ENCODE measurements at regions not wholly inside any gene's neighbourhood (a gene's known extent, or its start where the extent isn't known, plus 50 kb on each side); places are given as distances from the start of the nearest gene placed in this dataset.

- no peaks in the 10 kb centered on the region for H3K36me3 ChIP-seq (replicated peaks; ENCODE audit: insufficient read depth, low read length)
- H3K4me3 ChIP-seq (ENCODE audit: low read length): no peak overlapping the region
- no peak overlapping the region for H3K27ac ChIP-seq (ENCODE audit: low read length)
- no peaks in the 10 kb centered on the region for H3K79me2 ChIP-seq (ENCODE audit: low read length)
- H3K9me2 ChIP-seq (replicated peaks; ENCODE audit: insufficient read depth, low read length): no peaks in the 10 kb centered on the region
- no peak for DNase-seq
- peaks cover 33% of the 10 kb centered on the region for H3K27me3 ChIP-seq (replicated peaks; ENCODE audit: insufficient read depth, low read length)
- H3K9ac ChIP-seq (ENCODE audit: low read length): no peak overlapping the region
- H2AFZ ChIP-seq (ENCODE audit: low read length): no peak overlapping the region
- TF ChIP-seq EZH2 (optimal IDR thresholded peaks at IDR 0.05; ENCODE audit: low read depth, low read length) (no peak), CTCF (IDR thresholded peaks at IDR 0.05; ENCODE audit: low read length) (no peak), EZH2phosphoT487 (IDR thresholded peaks at IDR 0.05; ENCODE audit: low read length) (no peak)
- H3F3A ChIP-seq (ENCODE audit: insufficient read depth, low read length): no peaks in the 10 kb centered on the region
- no peaks in the 10 kb centered on the region for H3K9me3 ChIP-seq (replicated peaks; ENCODE audit: insufficient read depth, low read length)
- no peak overlapping the region for H3K4me2 ChIP-seq (ENCODE audit: low read depth, low read length)
- H3K4me1 ChIP-seq (ENCODE audit: low read length): no peaks in the 10 kb centered on the region
- H4K20me1 ChIP-seq (ENCODE audit: insufficient read depth, low read length): no peaks in the 10 kb centered on the region
Measured at GRCh38 chr2:240355962-240356361, 79.5 kb upstream of the GPC1 start.

- Histone ChIP-seq H2AFZ (ENCODE audit: low read length) (no peak overlapping the region), H3K27me3 (replicated peaks; ENCODE audit: insufficient read depth, low read length) (peaks cover 35% of the 10 kb centered on the region), H3K36me3 (replicated peaks; ENCODE audit: insufficient read depth, low read length) (no peaks in the 10 kb centered on the region), H3K27ac (ENCODE audit: low read length) (no peak overlapping the region), H3K4me1 (ENCODE audit: low read length) (no peaks in the 10 kb centered on the region), H3K9me2 (replicated peaks; ENCODE audit: insufficient read depth, low read length) (no peaks in the 10 kb centered on the region), H3K9ac (ENCODE audit: low read length) (no peak overlapping the region), H3K79me2 (ENCODE audit: low read length) (no peaks in the 10 kb centered on the region), H3K9me3 (replicated peaks; ENCODE audit: insufficient read depth, low read length) (no peaks in the 10 kb centered on the region), H3K4me3 (ENCODE audit: low read length) (no peak overlapping the region), H3K4me2 (ENCODE audit: low read depth, low read length) (no peak overlapping the region), H3F3A (ENCODE audit: insufficient read depth, low read length) (no peaks in the 10 kb centered on the region), H4K20me1 (ENCODE audit: insufficient read depth, low read length) (no peaks in the 10 kb centered on the region)
- DNase-seq: no peak
- TF ChIP-seq EZH2phosphoT487 (IDR thresholded peaks at IDR 0.05; ENCODE audit: low read length) (no peak), CTCF (IDR thresholded peaks at IDR 0.05; ENCODE audit: low read length) (no peak), EZH2 (optimal IDR thresholded peaks at IDR 0.05; ENCODE audit: low read depth, low read length) (no peak)
Measured at GRCh38 chr2:240356700-240357640, 78.5 kb upstream of the GPC1 start.

GRCh38 chr2:240357641-240358012 lies 77.8 kb upstream of the GPC1 start:
- Histone ChIP-seq H3F3A (ENCODE audit: insufficient read depth, low read length) (no peaks in the 10 kb centered on the region), H3K9me3 (replicated peaks; ENCODE audit: insufficient read depth, low read length) (no peaks in the 10 kb centered on the region), H3K4me1 (ENCODE audit: low read length) (no peaks in the 10 kb centered on the region), H3K4me2 (ENCODE audit: low read depth, low read length) (no peak overlapping the region), H4K20me1 (ENCODE audit: insufficient read depth, low read length) (no peaks in the 10 kb centered on the region), H3K27ac (ENCODE audit: low read length) (no peak overlapping the region), H3K27me3 (replicated peaks; ENCODE audit: insufficient read depth, low read length) (peaks cover 35% of the 10 kb centered on the region), H3K9me2 (replicated peaks; ENCODE audit: insufficient read depth, low read length) (no peaks in the 10 kb centered on the region), H3K79me2 (ENCODE audit: low read length) (no peaks in the 10 kb centered on the region), H3K36me3 (replicated peaks; ENCODE audit: insufficient read depth, low read length) (no peaks in the 10 kb centered on the region), H2AFZ (ENCODE audit: low read length) (no peak overlapping the region), H3K4me3 (ENCODE audit: low read length) (no peak overlapping the region), H3K9ac (ENCODE audit: low read length) (no peak overlapping the region)
- no peak for TF ChIP-seq CTCF (IDR thresholded peaks at IDR 0.05; ENCODE audit: low read length)
- TF ChIP-seq EZH2 (optimal IDR thresholded peaks at IDR 0.05; ENCODE audit: low read depth, low read length): no peak
- no peak for TF ChIP-seq EZH2phosphoT487 (IDR thresholded peaks at IDR 0.05; ENCODE audit: low read length)
- DNase-seq: no peak
